NCI-H1417 treated with DMSO at 0.1 percent for 48 hours (cell line): ENCODE measurements at regions not wholly inside any gene's neighbourhood (a gene's known extent, or its start where the extent isn't known, plus 50 kb on each side); places are given as distances from the start of the nearest gene placed in this dataset.
"Not testable (repeated sequence)": the region's sequence is repeated elsewhere in the genome, so short reads cannot be mapped to it uniquely, and the experiment has no call there.

ENCODE experiments used
- DNase-seq: peaks from one replicate; lab custom pipeline; 2025; lab: John Stamatoyannopoulos, UW

GRCh38 chr10:65133652-65134051 lies 1612.5 kb downstream of the REEP3 start:
- no peak for DNase-seq

GRCh38 chr10:65135508-65135907 lies 1614.3 kb downstream of the REEP3 start:
- DNase-seq: no peak

DNA sequence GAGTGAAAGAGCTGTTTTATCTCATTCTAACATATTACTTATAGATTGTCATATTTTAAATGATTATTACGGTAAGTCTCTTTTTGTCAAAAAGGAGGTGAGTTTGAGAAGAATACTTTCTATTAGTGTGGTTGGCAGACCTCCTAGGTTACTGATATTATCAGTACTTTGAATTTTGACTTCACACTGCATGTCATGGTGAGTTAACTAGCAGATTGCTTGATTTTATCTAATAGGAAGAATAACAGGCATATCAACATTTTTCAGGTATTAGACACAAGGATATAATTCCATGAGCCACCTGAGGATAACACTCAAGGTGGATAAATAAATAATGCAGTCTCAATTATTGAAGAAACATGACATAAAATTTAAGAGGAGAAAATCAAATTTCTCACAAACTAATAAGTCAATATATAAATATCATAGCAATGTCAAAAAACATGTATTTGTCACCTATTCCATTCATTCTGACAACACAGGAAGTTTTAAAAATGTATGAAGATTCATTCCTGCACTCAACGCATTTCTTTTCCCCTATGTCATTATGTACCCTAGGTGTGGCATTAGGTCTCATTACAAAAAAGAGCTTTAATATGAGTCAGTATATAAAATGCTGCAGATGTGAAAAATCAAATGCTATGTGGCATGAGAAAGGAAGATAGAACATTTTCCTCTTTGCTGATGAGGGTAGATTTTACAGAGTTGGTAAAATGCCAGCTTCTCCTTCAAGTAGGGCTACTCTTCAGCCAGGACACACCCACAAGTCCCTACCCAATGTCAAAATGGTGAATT lies 1621.6 kb downstream of the REEP3 start:
- DNase-seq: no peak

- no peak for DNase-seq
These were observed 1622.5 kb downstream of the REEP3 start for GRCh38 chr10:65143723-65144122.

DNA sequence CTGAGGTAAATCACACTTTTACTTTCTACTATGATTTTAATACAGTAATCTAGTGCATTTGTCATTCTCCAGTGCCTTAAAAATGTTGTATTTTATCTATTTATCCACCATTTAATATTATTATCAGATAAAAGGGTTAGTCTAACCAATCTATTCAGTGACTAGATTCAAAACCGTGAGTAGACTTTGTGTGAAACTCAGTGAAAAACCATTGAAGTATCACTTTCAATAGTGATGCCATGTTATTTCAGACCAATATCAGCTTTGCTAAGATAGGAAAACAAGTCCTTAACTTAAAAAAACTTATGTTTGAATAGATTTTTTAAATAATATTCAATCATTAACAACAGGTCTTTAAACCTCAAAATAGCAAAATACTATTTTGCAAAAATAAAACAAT lies 1628.7 kb downstream of the REEP3 start:
- DNase-seq: no peak

DNA sequence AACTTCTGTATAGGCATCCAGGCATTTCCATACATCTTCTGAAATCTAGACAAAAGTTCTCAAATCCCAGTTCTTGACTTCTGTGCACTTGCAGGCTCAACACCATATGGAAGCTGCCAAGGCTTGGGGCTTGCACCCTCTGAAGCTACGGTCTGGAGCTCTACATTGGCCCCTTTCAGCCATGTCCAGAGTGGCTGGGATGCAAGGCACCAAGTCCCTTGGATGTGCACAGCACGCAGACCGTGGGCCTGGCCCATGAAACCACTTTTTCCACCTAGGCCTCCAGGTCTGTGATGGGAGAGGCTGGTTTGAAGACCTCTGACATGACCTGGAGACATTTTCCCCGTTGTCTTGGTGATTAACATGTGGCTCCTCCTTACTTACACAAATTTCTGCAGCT lies 1645.1 kb downstream of the REEP3 start:
- DNase-seq: no peak

GRCh38 chr10:65172249-65172648 lies 1651.0 kb downstream of the REEP3 start:
- DNase-seq: no peak

- DNase-seq: no peak
These were observed 1655.8 kb downstream of the REEP3 start for GRCh38 chr10:65176994-65177393.

DNA sequence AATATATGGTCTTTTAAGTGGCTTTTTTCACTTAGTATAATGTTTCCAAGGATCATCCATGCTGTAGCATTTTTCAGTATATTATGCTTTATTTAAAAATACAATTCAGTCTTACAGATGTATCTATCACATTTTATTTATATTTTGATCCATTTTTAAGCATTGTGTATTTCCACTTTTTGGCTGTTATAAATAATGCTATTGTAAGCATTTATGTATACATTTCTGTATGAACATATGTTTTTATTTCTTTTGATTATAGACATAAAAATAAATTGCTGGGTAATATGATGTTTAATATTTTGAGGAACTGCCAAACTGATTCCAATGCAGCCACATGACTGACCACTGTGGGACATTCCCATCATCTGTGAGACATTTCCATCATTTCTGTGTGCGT lies 1662.0 kb downstream of the REEP3 start:
- no peak for DNase-seq

- not testable (repeated sequence) for DNase-seq
These were observed 1665.5 kb downstream of the REEP3 start for GRCh38 chr10:65186668-65187067.

DNA sequence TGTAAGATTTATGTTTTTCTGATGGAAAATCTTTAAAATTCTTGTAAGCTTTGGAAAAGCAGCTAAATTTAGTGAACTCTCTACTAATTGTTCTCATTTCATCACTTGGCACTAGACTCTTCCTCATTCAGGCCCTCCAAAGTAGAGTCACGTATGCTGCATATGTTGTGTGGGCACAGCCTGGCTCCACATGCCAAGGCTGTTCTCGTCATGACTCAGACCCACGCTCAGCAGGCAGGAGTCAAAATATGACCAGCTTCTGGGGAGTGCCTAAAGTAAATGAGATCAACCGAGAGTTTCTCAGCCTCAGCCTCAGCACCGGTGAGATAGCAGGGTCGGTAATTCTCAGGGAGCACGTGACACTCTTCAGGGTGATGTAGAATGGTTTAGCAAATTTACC lies 1672.9 kb downstream of the REEP3 start:
- no peak for DNase-seq

DNA sequence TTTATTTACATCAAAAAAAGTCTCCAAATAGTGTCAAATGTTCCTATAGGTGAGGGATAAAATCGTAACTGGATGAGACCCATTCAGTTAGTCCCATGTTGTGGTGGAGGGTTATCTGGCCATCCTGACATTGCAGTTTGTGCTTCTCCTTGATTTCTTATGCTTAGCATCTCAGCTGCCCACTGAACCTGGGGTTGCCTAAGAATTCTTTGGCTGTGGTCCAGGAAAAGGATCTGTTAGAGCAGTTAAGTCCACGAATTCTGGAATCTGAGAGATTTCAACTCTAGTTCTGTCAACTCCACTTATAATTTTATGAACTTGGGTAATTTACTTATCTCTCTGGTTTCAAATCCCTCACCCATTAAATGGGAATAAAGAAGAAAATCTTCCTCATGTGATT lies 1673.4 kb downstream of the REEP3 start:
- no peak for DNase-seq

DNA sequence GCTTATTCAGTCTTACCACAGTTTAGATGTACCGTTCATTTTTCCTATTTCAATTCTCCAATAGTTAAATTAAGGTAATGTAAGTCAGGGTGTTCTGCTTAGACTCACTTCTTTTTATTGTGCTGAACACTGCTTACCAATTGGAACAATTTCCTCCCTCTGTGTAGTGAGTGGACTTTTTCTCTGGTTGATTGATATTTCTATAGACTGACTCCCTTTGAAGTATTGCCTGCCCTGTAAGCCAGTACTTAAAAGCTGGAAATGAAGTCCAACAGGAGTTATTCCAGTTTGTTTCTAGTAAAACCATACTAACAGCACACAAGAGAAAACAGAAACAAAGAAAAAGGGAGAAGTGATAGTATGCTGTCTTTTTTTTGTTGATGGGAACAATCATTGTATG lies 1674.9 kb downstream of the REEP3 start:
- no peak for DNase-seq

- DNase-seq: no peak
These were observed 1676.7 kb downstream of the REEP3 start for GRCh38 chr10:65197935-65198334.

GRCh38 chr10:65201491-65201890 lies 1680.3 kb downstream of the REEP3 start:
- no peak for DNase-seq

DNA sequence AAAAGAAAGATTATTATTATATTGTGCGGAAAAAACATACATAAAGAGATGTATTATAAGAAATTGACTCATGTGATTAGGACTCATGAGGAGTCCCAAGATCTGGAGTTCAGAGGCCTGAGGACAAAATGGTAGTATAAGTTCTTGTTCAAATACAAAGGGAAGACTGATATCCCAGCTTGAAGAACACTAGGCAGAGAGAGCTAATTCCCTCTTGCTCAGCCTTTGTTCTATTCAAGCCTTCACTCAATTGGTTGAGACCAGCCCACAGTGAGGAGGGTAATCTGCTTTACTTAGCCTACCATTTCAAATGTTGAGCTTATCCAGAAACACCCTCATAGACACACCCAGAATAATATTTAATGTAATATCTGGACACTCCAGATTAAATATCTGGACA lies 1683.8 kb downstream of the REEP3 start:
- no peak for DNase-seq

DNA sequence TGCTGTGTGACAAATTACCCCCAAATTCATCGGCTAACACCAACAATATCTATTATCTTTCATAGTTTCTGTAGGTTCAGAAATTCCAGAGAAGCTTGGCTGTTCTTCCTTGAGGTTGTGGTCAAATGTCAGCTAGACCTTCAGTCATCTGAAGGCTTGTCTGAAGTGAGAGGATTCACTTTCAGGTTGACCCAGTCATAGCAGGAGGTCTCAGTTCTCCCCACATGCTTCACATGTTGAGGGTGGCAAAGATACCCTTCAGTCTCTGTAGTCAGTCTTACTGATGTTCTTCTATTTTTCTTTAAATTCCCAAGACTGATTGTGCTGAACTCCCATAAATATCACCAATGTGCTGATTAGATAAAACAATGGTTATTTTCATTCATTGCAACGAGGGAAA lies 1692.0 kb downstream of the REEP3 start:
- DNase-seq: no peak

- DNase-seq: no peak
These were observed 1698.2 kb downstream of the REEP3 start for GRCh38 chr10:65219444-65219843.

DNA sequence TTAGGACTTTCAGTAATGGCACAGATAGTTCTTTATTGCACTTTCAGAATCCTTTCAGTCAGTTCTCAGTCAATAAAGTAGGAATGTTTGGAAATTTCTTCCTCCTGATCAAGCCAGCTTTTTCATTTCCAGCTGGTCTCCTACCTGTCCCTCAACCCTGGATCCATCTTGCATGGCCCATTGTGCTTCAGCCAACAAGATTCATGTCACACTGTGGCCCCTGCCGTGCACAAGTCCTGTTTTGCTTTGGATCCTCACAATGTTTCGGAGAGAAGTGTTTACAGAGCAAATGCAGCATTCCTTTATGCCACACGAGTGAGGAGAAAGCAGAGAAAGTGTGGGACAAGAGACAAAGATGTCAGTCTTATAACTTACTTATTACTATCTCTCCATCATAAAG lies 1694.7 kb upstream of the LRRTM3 start:
- DNase-seq: no peak

DNA sequence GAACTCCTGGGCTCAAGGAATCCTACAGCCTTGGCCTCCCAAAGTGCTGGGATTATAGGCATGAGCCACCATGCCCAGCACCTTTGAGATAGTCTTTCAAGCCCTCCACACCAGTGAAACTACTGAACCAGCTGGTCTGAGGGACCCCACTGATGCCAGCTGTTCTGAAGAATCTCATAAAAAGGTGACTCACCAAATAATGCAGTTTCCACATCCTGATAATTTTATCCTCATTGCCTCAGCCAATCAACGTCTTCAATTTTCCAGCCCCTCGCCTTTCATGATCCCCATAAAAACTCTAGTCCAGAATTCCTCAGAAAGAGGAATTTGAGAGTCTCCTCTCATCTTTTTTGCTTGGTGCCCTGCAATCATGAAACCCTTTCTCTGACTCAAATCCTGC lies 1691.6 kb upstream of the LRRTM3 start:
- no peak for DNase-seq

DNA sequence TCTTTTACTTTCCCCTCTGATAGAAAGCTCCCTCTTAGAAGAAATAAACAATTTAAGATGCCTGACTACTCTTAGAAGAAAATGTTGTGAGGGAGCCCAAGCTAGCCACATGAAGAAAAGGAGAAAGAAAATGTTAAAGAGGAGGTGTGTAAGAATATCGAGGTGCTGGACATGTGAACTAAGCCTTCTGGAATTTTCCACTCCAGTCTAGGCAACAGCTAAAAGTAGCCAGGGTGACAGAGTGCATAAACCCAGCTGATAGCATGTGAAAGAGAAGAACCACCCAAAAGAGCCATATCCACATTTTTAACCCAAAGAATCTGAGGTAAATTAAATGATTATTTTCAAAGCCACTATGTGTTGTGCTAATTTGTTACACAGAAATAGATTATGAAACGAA lies 1690.6 kb upstream of the LRRTM3 start:
- no peak for DNase-seq

DNA sequence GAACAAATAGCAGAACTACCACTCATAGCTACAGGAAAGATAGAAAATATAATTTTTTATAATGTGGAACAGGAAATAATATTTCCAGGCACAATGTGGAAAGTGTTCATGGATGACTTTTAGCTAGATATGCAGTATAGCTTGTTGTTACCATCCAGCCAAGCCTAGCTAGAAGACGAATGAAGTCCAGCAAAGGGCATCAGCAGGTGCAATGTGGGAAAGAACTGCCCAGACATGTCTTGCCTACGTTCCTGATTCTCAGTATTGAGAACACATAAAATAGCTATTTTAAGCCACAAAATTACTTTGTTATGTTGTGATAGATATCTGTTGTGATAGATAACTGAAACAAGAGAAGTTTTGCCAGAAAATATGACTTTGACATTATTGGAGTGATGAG lies 1690.0 kb upstream of the LRRTM3 start:
- no peak for DNase-seq

- no peak for DNase-seq
These were observed 1660.3 kb upstream of the LRRTM3 start for GRCh38 chr10:65265451-65265954.

DNA sequence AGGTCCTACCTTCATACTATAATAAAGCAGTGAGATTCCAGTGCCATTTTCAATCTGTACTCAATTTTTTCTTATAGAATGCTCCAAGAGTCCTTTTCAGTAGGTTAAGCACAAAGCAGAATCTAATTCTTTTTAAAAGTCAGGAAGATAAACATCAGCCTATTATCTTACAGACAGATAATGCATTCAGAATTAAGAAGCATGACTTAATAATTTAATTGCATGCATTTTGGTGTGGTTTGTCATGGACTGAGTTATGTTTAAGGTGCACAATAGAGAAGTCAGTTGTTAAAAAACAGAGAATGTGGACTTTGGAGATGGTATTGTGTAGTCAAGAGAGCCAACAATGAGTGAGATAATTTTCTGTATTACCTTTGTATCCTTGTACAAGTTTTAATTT lies 1656.3 kb upstream of the LRRTM3 start:
- not testable (repeated sequence) for DNase-seq
